ENCODE measurements at regions not wholly inside any gene's neighbourhood (a gene's known extent, or its start where the extent isn't known, plus 50 kb on each side); places are given as distances from the start of the nearest gene placed in this dataset.

DNA sequence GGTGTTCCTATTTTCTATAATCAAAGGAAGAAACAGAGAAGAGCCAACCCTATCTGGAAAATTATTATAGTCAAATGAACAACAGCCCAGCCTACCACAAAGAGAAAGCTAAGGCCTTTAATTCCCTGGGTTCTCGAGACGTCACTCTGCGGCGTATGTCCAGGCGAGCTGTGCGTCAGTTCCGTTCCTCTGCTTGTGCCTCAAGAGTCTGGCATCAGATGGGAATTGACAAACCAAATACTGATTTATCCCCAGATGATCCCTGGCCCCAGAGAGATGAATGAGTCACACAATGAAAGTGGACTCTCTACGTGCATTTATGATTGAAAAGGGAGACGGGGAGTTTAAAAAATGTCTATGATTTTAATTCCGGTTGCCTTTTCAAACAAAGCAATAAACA is 151.6 kb upstream of the PDE10A start:
- TF ChIP-seq EZH2 (IDR thresholded peaks at IDR 0.05; ENCODE audit: borderline replicate concordance, insufficient read depth, low read length, poor library complexity, severe bottlenecking): no peak
- no peak for TF ChIP-seq TAF1 (IDR thresholded peaks at IDR 0.05; ENCODE audit: low read depth)
- TF ChIP-seq MXI1 (conservative IDR thresholded peaks at IDR 0.05; ENCODE audit: poor library complexity, severe bottlenecking): no peak
- TF ChIP-seq RAD21 (conservative IDR thresholded peaks at IDR 0.05): no peak
- TF ChIP-seq EP300 (conservative IDR thresholded peaks at IDR 0.05; ENCODE audit: poor library complexity, severe bottlenecking): no peak
- TF ChIP-seq REST (IDR thresholded peaks at IDR 0.05; ENCODE audit: borderline replicate concordance): no peak
- no peak for TF ChIP-seq POLR2AphosphoS5 (IDR thresholded peaks at IDR 0.05)

GRCh38 chr6:165811512-165811911 is 148.5 kb upstream of the PDE10A start:
- no peak overlapping the region for H3K27ac ChIP-seq (ENCODE audit: low read length)
- no peak overlapping the region for H3K4me3 ChIP-seq (ENCODE audit: low read length)
- H3K4me2 ChIP-seq (ENCODE audit: low read length): no peak overlapping the region
- H3F3A ChIP-seq (ENCODE audit: insufficient read depth, low read length, poor library complexity, severe bottlenecking): no peaks in the 10 kb centered on the region
- H3K9me2 ChIP-seq (ENCODE audit: insufficient read depth, low read length): no peaks in the 10 kb centered on the region
- no peaks in the 10 kb centered on the region for H3K36me3 ChIP-seq (ENCODE audit: insufficient read depth, low read length)
- no peak for TF ChIP-seq EP300 (conservative IDR thresholded peaks at IDR 0.05; ENCODE audit: poor library complexity, severe bottlenecking)
- no peak for TF ChIP-seq MXI1 (conservative IDR thresholded peaks at IDR 0.05; ENCODE audit: poor library complexity, severe bottlenecking)
- H3K9ac ChIP-seq (ENCODE audit: low read length): no peak overlapping the region
- no peak overlapping the region for H2AFZ ChIP-seq (ENCODE audit: low read depth, low read length)
- H3K79me2 ChIP-seq (replicated peaks; ENCODE audit: insufficient read depth, low read length): no peaks in the 10 kb centered on the region
- peaks cover 7% of the 10 kb centered on the region for H3K9me3 ChIP-seq (ENCODE audit: low read length)
- H3K27me3 ChIP-seq (ENCODE audit: insufficient read depth, low read depth, low read length): no peaks in the 10 kb centered on the region
- no peaks in the 10 kb centered on the region for H4K20me1 ChIP-seq (ENCODE audit: insufficient read depth)

More for the DNA sequence above, 151.6 kb upstream of the PDE10A start:
- Histone ChIP-seq H3K4me3 (ENCODE audit: low read length) (no peak overlapping the region), H2AFZ (ENCODE audit: low read depth, low read length) (no peak overlapping the region), H3F3A (ENCODE audit: insufficient read depth, low read length, poor library complexity, severe bottlenecking) (no peaks in the 10 kb centered on the region), H3K36me3 (ENCODE audit: insufficient read depth, low read length) (no peaks in the 10 kb centered on the region), H3K79me2 (replicated peaks; ENCODE audit: insufficient read depth, low read length) (no peaks in the 10 kb centered on the region), H3K9ac (ENCODE audit: low read length) (no peak overlapping the region), H3K27ac (ENCODE audit: low read length) (no peak overlapping the region), H3K9me2 (ENCODE audit: insufficient read depth, low read length) (no peaks in the 10 kb centered on the region), H4K20me1 (ENCODE audit: insufficient read depth) (no peaks in the 10 kb centered on the region), H3K27me3 (ENCODE audit: insufficient read depth, low read depth, low read length) (no peaks in the 10 kb centered on the region), H3K4me2 (ENCODE audit: low read length) (no peak overlapping the region), H3K9me3 (ENCODE audit: low read length) (peaks cover 4% of the 10 kb centered on the region)

- no peaks in the 10 kb centered on the region for H3K79me2 ChIP-seq (replicated peaks; ENCODE audit: insufficient read depth, low read length)
- no peak overlapping the region for H3K27ac ChIP-seq (ENCODE audit: low read length)
- peaks cover 23% of the 10 kb centered on the region for H3K27me3 ChIP-seq (ENCODE audit: insufficient read depth, low read depth, low read length)
- H3K4me2 ChIP-seq (ENCODE audit: low read length): no peak overlapping the region
- no peak overlapping the region for H3K9ac ChIP-seq (ENCODE audit: low read length)
- no peaks in the 10 kb centered on the region for H4K20me1 ChIP-seq (ENCODE audit: insufficient read depth)
- no peaks in the 10 kb centered on the region for H3K9me2 ChIP-seq (ENCODE audit: insufficient read depth, low read length)
- no peak overlapping the region for H3K4me3 ChIP-seq (ENCODE audit: low read length)
- no peak for TF ChIP-seq POLR2AphosphoS5 (IDR thresholded peaks at IDR 0.05)
- TF ChIP-seq MXI1 (conservative IDR thresholded peaks at IDR 0.05; ENCODE audit: poor library complexity, severe bottlenecking): no peak
- no peak for TF ChIP-seq SMC3 (conservative IDR thresholded peaks at IDR 0.05; ENCODE audit: poor library complexity)
- no peak for TF ChIP-seq RAD21 (conservative IDR thresholded peaks at IDR 0.05)
- no peaks in the 10 kb centered on the region for H3K36me3 ChIP-seq (ENCODE audit: insufficient read depth, low read length)
- H3F3A ChIP-seq (ENCODE audit: insufficient read depth, low read length, poor library complexity, severe bottlenecking): no peaks in the 10 kb centered on the region
- no peak overlapping the region for H2AFZ ChIP-seq (ENCODE audit: low read depth, low read length)
- peaks cover 7% of the 10 kb centered on the region for H3K9me3 ChIP-seq (ENCODE audit: low read length)
Observed at GRCh38 chr6:165808021-165808420, 145.0 kb upstream of the PDE10A start.

Data from neural cell (in vitro differentiated cells).